ENCODE measurements at regions not wholly inside any gene's neighbourhood (a gene's known extent, or its start where the extent isn't known, plus 50 kb on each side); places are given as distances from the start of the nearest gene placed in this dataset.

GRCh38 chr18:4639628-4640310 lies 184.7 kb upstream of the DLGAP1 start:
- no peak for DNase-seq (ENCODE audit: low read depth in 2 of 2)

GRCh38 chr18:4638680-4639079 lies 183.6 kb upstream of the DLGAP1 start:
- no peak for DNase-seq (ENCODE audit: low read depth in 2 of 2)

- no peak for DNase-seq (ENCODE audit: low read depth in 2 of 2)
These were observed 182.8 kb upstream of the DLGAP1 start for GRCh38 chr18:4637876-4638275.

- DNase-seq (ENCODE audit: low read depth in 2 of 2), result no peak
These were observed 181.9 kb upstream of the DLGAP1 start for GRCh38 chr18:4636967-4637366.

GRCh38 chr18:4631239-4631638 lies 176.1 kb upstream of the DLGAP1 start:
- DNase-seq (ENCODE audit: low read depth in 2 of 2), result no peak

- no peak for DNase-seq (ENCODE audit: low read depth in 2 of 2)
These were observed 150.1 kb upstream of the DLGAP1 start for GRCh38 chr18:4605212-4605611.

GRCh38 chr18:4603955-4604354 lies 148.8 kb upstream of the DLGAP1 start:
- DNase-seq (ENCODE audit: low read depth in 2 of 2), result no peak

GRCh38 chr18:4599312-4599711 lies 144.2 kb upstream of the DLGAP1 start:
- DNase-seq (ENCODE audit: low read depth in 2 of 2), result no peak

- no peak for DNase-seq (ENCODE audit: low read depth in 2 of 2)
These were observed 142.2 kb upstream of the DLGAP1 start for GRCh38 chr18:4597301-4597700.

GRCh38 chr18:4593895-4594294 lies 138.8 kb upstream of the DLGAP1 start:
- DNase-seq (ENCODE audit: low read depth in 2 of 2), result no peak

- DNase-seq (ENCODE audit: low read depth in 2 of 2), result no peak
These were observed 138.4 kb upstream of the DLGAP1 start for GRCh38 chr18:4593459-4593858.

- no peak for DNase-seq (ENCODE audit: low read depth in 2 of 2)
These were observed 134.1 kb upstream of the DLGAP1 start for GRCh38 chr18:4589056-4589800.

- DNase-seq (ENCODE audit: low read depth in 2 of 2), result no peak
These were observed 132.1 kb upstream of the DLGAP1 start for GRCh38 chr18:4587204-4587603.

GRCh38 chr18:4586731-4587130 lies 131.6 kb upstream of the DLGAP1 start:
- DNase-seq (ENCODE audit: low read depth in 2 of 2), result no peak

GRCh38 chr18:4582431-4583335 lies 127.6 kb upstream of the DLGAP1 start:
- no peak for DNase-seq (ENCODE audit: low read depth in 2 of 2)

GRCh38 chr18:4581966-4582365 lies 126.9 kb upstream of the DLGAP1 start:
- DNase-seq (ENCODE audit: low read depth in 2 of 2), result no peak

GRCh38 chr18:4578449-4578848 lies 123.3 kb upstream of the DLGAP1 start:
- no peak for DNase-seq (ENCODE audit: low read depth in 2 of 2)

GRCh38 chr18:4573735-4574134 lies 118.6 kb upstream of the DLGAP1 start:
- DNase-seq (ENCODE audit: low read depth in 2 of 2), result no peak

- DNase-seq (ENCODE audit: low read depth in 2 of 2), result no peak
These were observed 102.4 kb upstream of the DLGAP1 start for GRCh38 chr18:4557502-4557901.

- DNase-seq (ENCODE audit: low read depth in 2 of 2), result no peak
These were observed 95.9 kb upstream of the DLGAP1 start for GRCh38 chr18:4551001-4551360.

- DNase-seq (ENCODE audit: low read depth in 2 of 2), result no peak
These were observed 94.2 kb upstream of the DLGAP1 start for GRCh38 chr18:4549164-4549872.

- no peak for DNase-seq (ENCODE audit: low read depth in 2 of 2)
These were observed 92.0 kb upstream of the DLGAP1 start for GRCh38 chr18:4547126-4547525.
